ENCODE measurements at regions not wholly inside any gene's neighbourhood (a gene's known extent, or its start where the extent isn't known, plus 50 kb on each side); places are given as distances from the start of the nearest gene placed in this dataset.

DNA sequence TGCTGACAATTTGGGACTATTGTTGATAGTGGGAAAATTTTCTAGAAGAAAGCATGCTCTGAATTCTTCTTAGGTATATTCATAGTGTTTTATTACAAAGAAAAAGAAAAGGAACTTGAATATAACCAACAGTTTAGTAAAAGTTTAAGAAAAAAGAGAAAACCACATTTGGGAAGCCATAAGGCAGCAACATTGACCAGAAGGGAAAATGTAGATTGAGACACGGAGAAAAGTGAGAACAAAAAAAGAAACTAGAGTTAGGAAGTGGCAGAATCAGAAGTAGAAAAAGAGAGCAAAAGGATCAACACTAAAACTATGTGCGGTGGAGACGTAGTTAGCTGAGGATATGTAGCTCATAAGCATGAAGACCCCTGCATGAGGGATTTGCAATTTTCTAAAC, 1398.2 kb downstream of the LRRC4C start:
- TF ChIP-seq TAF1 (IDR thresholded peaks at IDR 0.05; ENCODE audit: borderline replicate concordance, low read depth, low read length) (no peak), POLR2AphosphoS5 (IDR thresholded peaks at IDR 0.05; ENCODE audit: low read depth, low read length) (no peak), POLR2A (IDR thresholded peaks at IDR 0.05; ENCODE audit: low read depth, low read length) (no peak)
